SK-N-SH treated with all-trans-retinoic acid at 6 μM for 48 hours (cell line): ENCODE measurements at regions not wholly inside any gene's neighbourhood (a gene's known extent, or its start where the extent isn't known, plus 50 kb on each side); places are given as distances from the start of the nearest gene placed in this dataset.
"Not testable (repeated sequence)": the region's sequence is repeated elsewhere in the genome, so short reads cannot be mapped to it uniquely, and the experiment has no call there.

Experiments used
- ATAC-seq: fragments of 200-7000 bp; cut with Tn5 transposase; 3 replicates; pipeline ENCODE4 v1.9.1; 2020; ENCODE audit warnings: mild to moderate bottlenecking, moderate library complexity
- ARNTL ChIP-seq: fragments of 450-650 bp; formaldehyde crosslinking; IDR thresholded peaks from 2 replicates; pipeline ENCODE4 v1.5.0; 2020; ENCODE audit warnings: low read depth, mild to moderate bottlenecking, moderate library complexity, borderline replicate concordance
- BACH2 ChIP-seq: fragments of 250-450 bp; sonication (Bioruptor Pico); IDR thresholded peaks from 2 replicates; pipeline ENCODE4 v1.9.0; 2021; ENCODE audit warnings: mild to moderate bottlenecking, borderline replicate concordance
- CREB5 ChIP-seq: fragments of 250-450 bp; sonication (Bioruptor Pico); IDR thresholded peaks from 2 replicates; pipeline ENCODE4 v1.5.1; 2020; ENCODE audit warnings: low read depth, mild to moderate bottlenecking, moderate library complexity
- CSDC2 ChIP-seq: fragments of 250-450 bp; sonication (Bioruptor Pico); IDR thresholded peaks from 2 replicates; pipeline ENCODE4 v1.5.0; 2020; ENCODE audit warnings: mild to moderate bottlenecking, moderate library complexity
- ESRRG ChIP-seq: fragments of 250-450 bp; sonication (Bioruptor Pico); IDR thresholded peaks from 2 replicates; pipeline ENCODE4 v1.6.1; 2021; ENCODE audit warnings: mild to moderate bottlenecking
- GLIS3 ChIP-seq: fragments of 250-450 bp; sonication (Bioruptor Pico); IDR thresholded peaks from 2 replicates; pipeline ENCODE4 v1.5.0; 2020; ENCODE audit warnings: mild to moderate bottlenecking, moderate library complexity
- OSR1 ChIP-seq: fragments of 250-450 bp; sonication (Bioruptor Pico); IDR thresholded peaks from 2 replicates; pipeline ENCODE4 v1.8.0; 2022; ENCODE audit warnings: moderate library complexity, mild to moderate bottlenecking, inconsistent platforms
- PATZ1 ChIP-seq: fragments of 250-450 bp; sonication (Bioruptor Pico); IDR thresholded peaks from 2 replicates; pipeline ENCODE4 v1.8.0; 2020; ENCODE audit warnings: mild to moderate bottlenecking, moderate library complexity, borderline replicate concordance
- POU6F1 ChIP-seq: fragments of 250-450 bp; sonication (Bioruptor Pico); IDR thresholded peaks from 2 replicates; pipeline ENCODE4 v1.8.0; 2021; ENCODE audit warnings: low read depth, mild to moderate bottlenecking, moderate library complexity, borderline replicate concordance
- PPARA ChIP-seq: fragments of 250-450 bp; sonication (Bioruptor Pico); IDR thresholded peaks from 2 replicates; pipeline ENCODE4 v1.5.0; 2020; ENCODE audit warnings: mild to moderate bottlenecking, borderline replicate concordance
- RARB ChIP-seq: fragments of 250-450 bp; sonication (Bioruptor Pico); IDR thresholded peaks from 2 replicates; pipeline ENCODE4 v1.8.0; 2021; ENCODE audit warnings: mild to moderate bottlenecking, moderate library complexity
- SNAI2 ChIP-seq: fragments of 250-450 bp; sonication (Bioruptor Pico); IDR thresholded peaks from 2 replicates; pipeline ENCODE4 v1.5.0; 2020; ENCODE audit warnings: mild to moderate bottlenecking, moderate library complexity
- TCF4 ChIP-seq: fragments of 250-450 bp; sonication (Bioruptor Pico); IDR thresholded peaks from 2 replicates; pipeline ENCODE4 v1.8.0; 2021; ENCODE audit warnings: mild to moderate bottlenecking, moderate library complexity, borderline replicate concordance
- TOX ChIP-seq: fragments of 250-450 bp; sonication (Bioruptor Pico); IDR thresholded peaks from 2 replicates; pipeline ENCODE4 v1.8.0; 2021; ENCODE audit warnings: mild to moderate bottlenecking, moderate library complexity, borderline replicate concordance
- TSHZ2 ChIP-seq: fragments of 250-450 bp; sonication (Bioruptor Pico); IDR thresholded peaks from 2 replicates; pipeline ENCODE4 v1.5.0; 2020; ENCODE audit warnings: mild to moderate bottlenecking, moderate library complexity
- ZC3H10 ChIP-seq: fragments of 250-450 bp; sonication (Bioruptor Pico); IDR thresholded peaks from 2 replicates; pipeline ENCODE4 v1.5.1; 2021; ENCODE audit warnings: mild to moderate bottlenecking, moderate library complexity
- ZFP3 ChIP-seq: fragments of 250-450 bp; sonication (Bioruptor Pico); IDR thresholded peaks from 2 replicates; pipeline ENCODE4 v1.5.0; 2020; ENCODE audit warnings: mild to moderate bottlenecking, moderate library complexity
- ZFP30 ChIP-seq: fragments of 450-650 bp; formaldehyde crosslinking; IDR thresholded peaks from 2 replicates; pipeline ENCODE4 v1.5.0; 2022; ENCODE audit warnings: mild to moderate bottlenecking, moderate library complexity
- ZNF565 ChIP-seq: fragments of 450-650 bp; formaldehyde crosslinking; conservative IDR thresholded peaks from 2 replicates; pipeline ENCODE4 v1.5.0; 2020; ENCODE audit warnings: low read depth, mild to moderate bottlenecking, moderate library complexity
- ZNF70 ChIP-seq: fragments of 450-650 bp; formaldehyde crosslinking; IDR thresholded peaks from 2 replicates; pipeline ENCODE4 v1.5.0; 2020; ENCODE audit warnings: mild to moderate bottlenecking, moderate library complexity
- ZNF8 ChIP-seq: fragments of 450-650 bp; formaldehyde crosslinking; IDR thresholded peaks from 2 replicates; pipeline ENCODE4 v1.5.0; 2020; ENCODE audit warnings: mild to moderate bottlenecking, moderate library complexity

- peak; percentile 64; the same call in 2 of the 3 replicates for ATAC-seq
- TF ChIP-seq ZFP3, result no peak
- TF ChIP-seq TCF4 (CRISPR knock-in tag), result no peak
- no peak for TF ChIP-seq SNAI2 (CRISPR knock-in tag)
- TF ChIP-seq PPARA, result no peak
- no peak for TF ChIP-seq CREB5 (CRISPR knock-in tag)
- TF ChIP-seq ARNTL, result no peak
- TF ChIP-seq TSHZ2 (CRISPR knock-in tag), result no peak
Measured at GRCh38 chr10:26627324-26627723, 70.2 kb upstream of the PDSS1 start.

- ATAC-seq, result no peak
- TF ChIP-seq RARB (CRISPR knock-in tag) (no peak), CSDC2 (CRISPR knock-in tag) (no peak), TCF4 (CRISPR knock-in tag) (no peak), GLIS3 (CRISPR knock-in tag) (no peak), TSHZ2 (CRISPR knock-in tag) (no peak), ZFP3 (no peak), ARNTL (no peak), ZC3H10 (CRISPR knock-in tag) (no peak), PATZ1 (CRISPR knock-in tag) (no peak), ZNF565 (CRISPR knock-in tag) (no peak), CREB5 (CRISPR knock-in tag) (no peak), ZNF70 (CRISPR knock-in tag) (no peak), TOX (CRISPR knock-in tag) (no peak), OSR1 (CRISPR knock-in tag) (no peak), ZFP30 (CRISPR knock-in tag) (no peak), BACH2 (CRISPR knock-in tag) (no peak), ESRRG (CRISPR knock-in tag) (no peak), ZNF8 (CRISPR knock-in tag) (no peak), POU6F1 (no peak)
Measured at GRCh38 chr10:26628395-26628794, 69.1 kb upstream of the PDSS1 start.

GRCh38 chr10:26632171-26632570, 65.3 kb upstream of the PDSS1 start:
- not testable (repeated sequence) for ATAC-seq

GRCh38 chr10:26634111-26634510, 63.4 kb upstream of the PDSS1 start:
- ATAC-seq, result not testable (repeated sequence)
